ENCODE measurements at regions not wholly inside any gene's neighbourhood (a gene's known extent, or its start where the extent isn't known, plus 50 kb on each side); places are given as distances from the start of the nearest gene placed in this dataset.
"Not testable (repeated sequence)": the region's sequence is repeated elsewhere in the genome, so short reads cannot be mapped to it uniquely, and the experiment has no call there.

GRCh38 chr6:122276637-122277036 lies 122.8 kb upstream of the HSF2 start:
- H3F3A ChIP-seq (ENCODE audit: low read depth) = no peaks in the 10 kb centered on the region
- no peaks in the 10 kb centered on the region for H4K20me1 ChIP-seq (ENCODE audit: low read depth)
- H3K79me2 ChIP-seq (ENCODE audit: low read depth) = no peaks in the 10 kb centered on the region
- H3K27ac ChIP-seq = no peak overlapping the region
- no peaks in the 10 kb centered on the region for H3K4me1 Mint-ChIP-seq
- H3K27me3 Mint-ChIP-seq (ENCODE audit: insufficient read depth, low read depth) = peaks cover 3% of the 10 kb centered on the region
- H3K9me3 ChIP-seq (ENCODE audit: low read depth) = no peaks in the 10 kb centered on the region
- no peaks in the 10 kb centered on the region for H3K36me3 ChIP-seq
- no peak overlapping the region for H2AFZ ChIP-seq (replicated peaks)
- H3K4me1 ChIP-seq = no peaks in the 10 kb centered on the region
- no peak overlapping the region for H3K27ac Mint-ChIP-seq
- no peak overlapping the region for H3K4me3 ChIP-seq
- TF ChIP-seq CTCF (IDR thresholded peaks at IDR 0.05) (no peak), EZH2phosphoT487 (IDR thresholded peaks at IDR 0.05) (no peak), EZH2 (IDR thresholded peaks at IDR 0.05) (no peak)
- no peaks in the 10 kb centered on the region for H3K36me3 Mint-ChIP-seq
- DNase-seq (ENCODE audit: low spot score) = no peak
- H3K27me3 ChIP-seq = no peaks in the 10 kb centered on the region
- H3K9ac ChIP-seq = no peak overlapping the region
- no peak overlapping the region for H3K4me2 ChIP-seq
- no peak overlapping the region for H3K4me3 Mint-ChIP-seq
- peaks cover 5% of the 10 kb centered on the region for H3K9me3 Mint-ChIP-seq

- not testable (repeated sequence) for H2AFZ ChIP-seq (replicated peaks); H4K20me1 ChIP-seq (ENCODE audit: low read depth); H3K27ac Mint-ChIP-seq; H3K4me1 ChIP-seq; H3F3A ChIP-seq (ENCODE audit: low read depth); H3K4me3 Mint-ChIP-seq; H3K79me2 ChIP-seq (ENCODE audit: low read depth); H3K4me2 ChIP-seq; H3K9me3 Mint-ChIP-seq; H3K36me3 Mint-ChIP-seq; H3K36me3 ChIP-seq; H3K4me3 ChIP-seq; H3K27ac ChIP-seq; H3K27me3 Mint-ChIP-seq (ENCODE audit: insufficient read depth, low read depth); H3K9ac ChIP-seq; H3K4me1 Mint-ChIP-seq; DNase-seq (ENCODE audit: low spot score); H3K9me3 ChIP-seq (ENCODE audit: low read depth); H3K27me3 ChIP-seq
Measured at GRCh38 chr6:122280105-122281021, 119.1 kb upstream of the HSF2 start.

- Mint-ChIP-seq H3K4me1 (no peaks in the 10 kb centered on the region), H3K9me3 (peaks cover 6% of the 10 kb centered on the region), H3K27me3 (ENCODE audit: insufficient read depth, low read depth) (peaks cover 3% of the 10 kb centered on the region), H3K27ac (no peak overlapping the region), H3K36me3 (no peaks in the 10 kb centered on the region), H3K4me3 (no peak overlapping the region)
- no peaks in the 10 kb centered on the region for H3F3A ChIP-seq (ENCODE audit: low read depth)
- H3K4me1 ChIP-seq = no peaks in the 10 kb centered on the region
- H2AFZ ChIP-seq (replicated peaks) = peak overlapping the region; percentile 34
- H3K4me2 ChIP-seq = no peak overlapping the region
- H3K36me3 ChIP-seq = no peaks in the 10 kb centered on the region
- H3K4me3 ChIP-seq = no peak overlapping the region
- no peaks in the 10 kb centered on the region for H4K20me1 ChIP-seq (ENCODE audit: low read depth)
- no peak overlapping the region for H3K9ac ChIP-seq
- no peaks in the 10 kb centered on the region for H3K9me3 ChIP-seq (ENCODE audit: low read depth)
- no peaks in the 10 kb centered on the region for H3K27me3 ChIP-seq
- no peaks in the 10 kb centered on the region for H3K79me2 ChIP-seq (ENCODE audit: low read depth)
- no peak for DNase-seq (ENCODE audit: low spot score)
- TF ChIP-seq CTCF (IDR thresholded peaks at IDR 0.05) (no peak), EZH2phosphoT487 (IDR thresholded peaks at IDR 0.05) (no peak), EZH2 (IDR thresholded peaks at IDR 0.05) (no peak)
- H3K27ac ChIP-seq = no peak overlapping the region
Measured at GRCh38 chr6:122283884-122284283, 115.6 kb upstream of the HSF2 start.

DNA sequence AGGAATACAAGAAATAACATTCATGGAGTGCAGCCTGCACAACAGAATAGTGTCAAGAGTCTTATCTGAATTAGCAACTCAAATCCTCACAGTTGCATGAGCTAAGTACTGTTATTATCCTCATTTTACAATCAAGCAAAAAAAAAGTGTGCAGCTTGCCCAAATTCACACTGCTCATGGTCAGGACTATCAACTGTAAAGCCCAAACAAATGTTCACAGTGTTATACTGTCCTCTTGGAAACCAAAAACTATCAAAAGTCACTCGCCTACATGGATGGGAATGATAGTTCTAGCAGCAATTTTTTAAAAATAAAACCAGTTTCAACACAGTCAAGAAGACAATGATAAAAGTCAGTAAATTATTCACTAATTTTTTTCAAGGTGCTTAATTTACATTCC lies 114.6 kb upstream of the HSF2 start:
- no peaks in the 10 kb centered on the region for H3K4me1 Mint-ChIP-seq
- TF ChIP-seq EZH2phosphoT487 (IDR thresholded peaks at IDR 0.05) = no peak
- TF ChIP-seq CTCF (IDR thresholded peaks at IDR 0.05) = no peak
- no peak for TF ChIP-seq EZH2 (IDR thresholded peaks at IDR 0.05)
- H3K27ac ChIP-seq = no peak overlapping the region

More for the DNA sequence above, 114.6 kb upstream of the HSF2 start:
- Mint-ChIP-seq H3K9me3 (peaks cover 6% of the 10 kb centered on the region), H3K27me3 (ENCODE audit: insufficient read depth, low read depth) (peaks cover 3% of the 10 kb centered on the region), H3K4me3 (no peak overlapping the region), H3K27ac (no peak overlapping the region), H3K36me3 (no peaks in the 10 kb centered on the region)
- no peaks in the 10 kb centered on the region for H3K9me3 ChIP-seq (ENCODE audit: low read depth)
- H3K4me1 ChIP-seq = no peaks in the 10 kb centered on the region
- no peak overlapping the region for H3K9ac ChIP-seq
- no peak for DNase-seq (ENCODE audit: low spot score)
- H3K79me2 ChIP-seq (ENCODE audit: low read depth) = no peaks in the 10 kb centered on the region
- no peak overlapping the region for H3K4me2 ChIP-seq
- H3K4me3 ChIP-seq = no peak overlapping the region
- H4K20me1 ChIP-seq (ENCODE audit: low read depth) = no peaks in the 10 kb centered on the region
- no peak overlapping the region for H2AFZ ChIP-seq (replicated peaks)
- H3K36me3 ChIP-seq = no peaks in the 10 kb centered on the region
- H3F3A ChIP-seq (ENCODE audit: low read depth) = no peaks in the 10 kb centered on the region
- no peaks in the 10 kb centered on the region for H3K27me3 ChIP-seq

All from neural progenitor cell (in vitro differentiated cells).